Heart left ventricle (tissue), 16 donors: ENCODE measurements at regions not wholly inside any gene's neighbourhood (a gene's known extent, or its start where the extent isn't known, plus 50 kb on each side); places are given as distances from the start of the nearest gene placed in this dataset.

Experiments used
- ATAC-seq, 4 donors: fragments of 200-7000 bp; cut with Tn5 transposase; one replicate each; pipeline ENCODE4 v1.9.1; 2020 to 2022; ENCODE audit warnings: moderate library complexity in 4 of 4, mild to moderate bottlenecking in 3 of 4, moderate number of reproducible peaks in 1 of 4
- DNase-seq, 5 donors: peaks; one replicate each; pipeline ENCODE4 v3.0.0-alpha.2; 2020
- H3K27ac ChIP-seq, 12 donors: fragments of 200-600 bp; sonication (generic) in 4 of 12; one replicate each; pipeline versions ENCODE4 v1.5.0 to v1.8.0; 2016 to 2022; ENCODE audit warnings: mild to moderate bottlenecking in 2 of 12
- H3K27me3 ChIP-seq, 9 donors: fragments of 200-600 bp; sonication (generic) in 2 of 9; one replicate each; pipeline versions ENCODE4 v1.5.1 to v1.8.0; 2016 to 2022; ENCODE audit warnings: mild to moderate bottlenecking in 3 of 9
- H3K36me3 ChIP-seq, 9 donors: fragments of 200-600 bp; sonication (generic) in 2 of 9; one replicate each; pipeline versions ENCODE4 v1.5.0 to v1.8.0; 2018 to 2022; ENCODE audit warnings: mild to moderate bottlenecking in 2 of 9
- H3K4me1 ChIP-seq, 12 donors: fragments of 200-600 bp; sonication (generic) in 4 of 12; one replicate each; pipeline versions ENCODE4 v1.5.0 to v1.8.0; 2016 to 2022; ENCODE audit warnings: mild to moderate bottlenecking in 3 of 12
- H3K4me3 ChIP-seq, 12 donors: fragments of 200-600 bp; sonication (generic) in 4 of 12; one replicate each; pipeline versions ENCODE4 v1.5.0 to v1.8.0; 2017 to 2022; ENCODE audit warnings: mild to moderate bottlenecking in 9 of 12, moderate library complexity in 4 of 12
- H3K9me3 ChIP-seq, 12 donors: fragments of 200-600 bp; sonication (generic) in 4 of 12; one replicate each; pipeline versions ENCODE4 v1.5.0 to v1.8.0; 2016 to 2022; ENCODE audit warnings: mild to moderate bottlenecking in 1 of 12
- CTCF ChIP-seq, 12 donors: fragments of 200-600 bp; sonication (generic) in 4 of 12; IDR thresholded peaks; one replicate each; pipeline versions ENCODE4 v1.5.0 to v1.8.0; 2018 to 2022; ENCODE audit warnings: antibody characterized with exemption in 12 of 12, mild to moderate bottlenecking in 5 of 12
- POLR2A ChIP-seq, 2 donors: fragments of 450-650 bp; IDR thresholded peaks; one replicate each; pipeline ENCODE4 v1.6.1; 2017; ENCODE audit warnings: antibody characterized with exemption in 2 of 2, mild to moderate bottlenecking in 2 of 2, moderate library complexity in 2 of 2
- WGBS, 4 donors: extraction: QIAGEN DNeasy Blood & Tissue Kit in 2 of 4; methylation state at CpG; one replicate each; pipeline versions ENCODE4 v1.1.5 to v1.1.7; 2013 to 2018; 5-methylcytosine and 5-hydroxymethylcytosine counted together
- intact Hi-C, 10 donors: fragments of 100-400 bp; cut with DNase I; formaldehyde crosslinking; loops; one replicate each; pipeline versions ENCODE4 v1.11.1 to v1.14.2; 2022
- donor health status: ischemic (EF 13 %, LVEDD 7.1; RV severe dilation, severe dysfunction).
- donor health status: healthy with polysubstance abuse.
- donor health status: DM: no; HTN: yes; CAD: no.
- donor health status: DM: no; HTN: no; CAD: no.
- donor health status: ischemic (EF 25% LVEDD 6.9; RV normal size, moderate dysfunction).
- donor health status: ischemic (EF 25% LVEDD 5.7; RV mildly dilated, moderate dysfunction).
- donor health status: healthy.
- donor health status: DM: yes; HTN: yes; CAD: no.
- donor health status: ischemic (EF 35%, LVEDD 5.7; RV mildly dilated, moderate dysfunction).
- donor health status: nonischemic (EF 11% LVEDD 7.7; RV severe dilation, severe dysfunction).
- donor health status: DM: yes; HTN: yes; CAD: no.
- donor health status: PGD.
- donor health status: ischemic (EF 29% LVEDD 5.4; RV normal size, mild dysfunction).
- donor health status: nonischemic (EF 23%, LVEDD 6.1; RV moderate dilation, normal function).

GRCh38 chr7:114825423-114825951, 96.4 kb upstream of the MDFIC start:
- TF ChIP-seq CTCF (IDR thresholded peaks at IDR 0.05) = no peak
- no peak for TF ChIP-seq POLR2A (IDR thresholded peaks at IDR 0.05)

GRCh38 chr7:114830952-114831351, 90.9 kb upstream of the MDFIC start:
- no peaks in the 10 kb centered on the region for H3K4me1 ChIP-seq
- 49 to 57% (median 54%) methylated on average over 4 of the region's 4 CpGs for WGBS, 4 donors
- no peak for TF ChIP-seq POLR2A (IDR thresholded peaks at IDR 0.05)
- no peak for TF ChIP-seq CTCF (IDR thresholded peaks at IDR 0.05)

More at GRCh38 chr7:114825423-114825951, 96.4 kb upstream of the MDFIC start:
- H3K4me3 ChIP-seq = no peak overlapping the region
- ATAC-seq = no peak
- H3K27me3 ChIP-seq = no peaks in the 10 kb centered on the region
- peaks cover 0 to 12% (median 0%) of the 10 kb centered on the region in 12 donors for H3K4me1 ChIP-seq
- DNase-seq = no peak
- peaks cover 0 to 18% (median 2%) of the 10 kb centered on the region in 12 donors for H3K9me3 ChIP-seq
- H3K36me3 ChIP-seq = no peaks in the 10 kb centered on the region
- WGBS, 4 donors = 60 to 68% (median 65%) methylated on average over 3 of the region's 3 CpGs
- intact Hi-C loops = no loop called here
- H3K27ac ChIP-seq = no peak overlapping the region

GRCh38 chr7:114832906-114833595, 88.8 kb upstream of the MDFIC start:
- intact Hi-C loops = no loop called here

More at GRCh38 chr7:114830952-114831351, 90.9 kb upstream of the MDFIC start:
- ATAC-seq (no peak), DNase-seq (no peak)
- Histone ChIP-seq H3K27me3 (no peaks in the 10 kb centered on the region), H3K4me3 (no peak overlapping the region), H3K9me3 (peaks cover 0 to 18% (median 2%) of the 10 kb centered on the region in 12 donors), H3K27ac (no peak overlapping the region), H3K36me3 (no peaks in the 10 kb centered on the region)
- intact Hi-C loops = no loop called here

More at GRCh38 chr7:114832906-114833595, 88.8 kb upstream of the MDFIC start:
- no peak for DNase-seq
- WGBS, 4 donors = 58 to 70% (median 63%) methylated on average over 4 of the region's 4 CpGs
- no peak overlapping the region for H3K27ac ChIP-seq
- H3K36me3 ChIP-seq = no peaks in the 10 kb centered on the region
- no peaks in the 10 kb centered on the region for H3K27me3 ChIP-seq
- no peak for TF ChIP-seq POLR2A (IDR thresholded peaks at IDR 0.05)
- no peak for TF ChIP-seq CTCF (IDR thresholded peaks at IDR 0.05)
- no peak overlapping the region for H3K4me3 ChIP-seq
- no peak for ATAC-seq
- H3K4me1 ChIP-seq = no peaks in the 10 kb centered on the region
- H3K9me3 ChIP-seq = peaks cover 0 to 3% (median 0%) of the 10 kb centered on the region in 12 donors
